GM19240 (cell line): ENCODE measurements at regions not wholly inside any gene's neighbourhood (a gene's known extent, or its start where the extent isn't known, plus 50 kb on each side); places are given as distances from the start of the nearest gene placed in this dataset.

Experiments
- DNase-seq: peaks from one replicate; pipeline ENCODE4 v3.0.0; 2011; ENCODE audit warnings: low spot score; ENCODE audit not compliant: insufficient read length

GRCh38 chr4:153938994-153939393 lies 150.1 kb upstream of the SFRP2 start:
- no peak for DNase-seq

GRCh38 chr4:153937289-153937688 lies 148.4 kb upstream of the SFRP2 start:
- DNase-seq = no peak

GRCh38 chr4:153936121-153936520 lies 147.2 kb upstream of the SFRP2 start:
- DNase-seq = no peak

- DNase-seq = no peak
These were observed 145.8 kb upstream of the SFRP2 start for GRCh38 chr4:153934688-153935017.

GRCh38 chr4:153933915-153934687 lies 145.2 kb upstream of the SFRP2 start:
- no peak for DNase-seq

GRCh38 chr4:153931804-153932203 lies 142.9 kb upstream of the SFRP2 start:
- DNase-seq = no peak

- no peak for DNase-seq
These were observed 140.8 kb upstream of the SFRP2 start for GRCh38 chr4:153929675-153930074.

- no peak for DNase-seq
These were observed 138.6 kb upstream of the SFRP2 start for GRCh38 chr4:153927451-153927850.

- DNase-seq = no peak
These were observed 133.3 kb upstream of the SFRP2 start for GRCh38 chr4:153922148-153922547.

- no peak for DNase-seq
These were observed 130.8 kb upstream of the SFRP2 start for GRCh38 chr4:153919667-153920066.

- peak; percentile 20 for DNase-seq
These were observed 127.4 kb upstream of the SFRP2 start for GRCh38 chr4:153916273-153916755.

GRCh38 chr4:153912301-153912700 lies 123.4 kb upstream of the SFRP2 start:
- DNase-seq = no peak

GRCh38 chr4:153909672-153910071 lies 120.8 kb upstream of the SFRP2 start:
- DNase-seq = no peak

GRCh38 chr4:153906231-153906630 lies 117.3 kb upstream of the SFRP2 start:
- no peak for DNase-seq

- no peak for DNase-seq
These were observed 116.3 kb upstream of the SFRP2 start for GRCh38 chr4:153905231-153905630.

GRCh38 chr4:153904011-153904410 lies 115.1 kb upstream of the SFRP2 start:
- DNase-seq = no peak

GRCh38 chr4:153901220-153901619 lies 112.3 kb upstream of the SFRP2 start:
- no peak for DNase-seq

GRCh38 chr4:153900426-153900825 lies 111.5 kb upstream of the SFRP2 start:
- no peak for DNase-seq

- no peak for DNase-seq
These were observed 101.9 kb upstream of the SFRP2 start for GRCh38 chr4:153890761-153891160.

- no peak for DNase-seq
These were observed 98.3 kb upstream of the SFRP2 start for GRCh38 chr4:153887217-153887616.

GRCh38 chr4:153884325-153884724 lies 95.4 kb upstream of the SFRP2 start:
- DNase-seq = no peak

GRCh38 chr4:153880983-153881382 lies 92.1 kb upstream of the SFRP2 start:
- DNase-seq = no peak

GRCh38 chr4:153877898-153878297 lies 89.0 kb upstream of the SFRP2 start:
- DNase-seq = no peak

- no peak for DNase-seq
These were observed 84.9 kb upstream of the SFRP2 start for GRCh38 chr4:153873741-153874140.
